ENCODE measurements at regions not wholly inside any gene's neighbourhood (a gene's known extent, or its start where the extent isn't known, plus 50 kb on each side); places are given as distances from the start of the nearest gene placed in this dataset.

- TF ChIP-seq CTCF (IDR thresholded peaks at IDR 0.05) (no peak), POLR2A (IDR thresholded peaks at IDR 0.05) (no peak)
These were observed 303.6 kb downstream of the HTR1B start for GRCh38 chr6:77159730-77160129.
